ENCODE measurements at regions not wholly inside any gene's neighbourhood (a gene's known extent, or its start where the extent isn't known, plus 50 kb on each side); places are given as distances from the start of the nearest gene placed in this dataset.

- H3K9me3 ChIP-seq: no peaks in the 10 kb centered on the region
- no peaks in the 10 kb centered on the region for H3K4me1 ChIP-seq
Observed at GRCh38 chr10:43811871-43812270, 163.2 kb upstream of the ZNF32 start.

GRCh38 chr10:43809211-43809930 is 160.7 kb upstream of the ZNF32 start:
- no peaks in the 10 kb centered on the region for H3K27me3 ChIP-seq
- H3K36me3 ChIP-seq: no peaks in the 10 kb centered on the region
- no peaks in the 10 kb centered on the region for H3K9me3 ChIP-seq
- no peak for DNase-seq
- no peak for TF ChIP-seq CTCF (IDR thresholded peaks at IDR 0.05; ENCODE audit: low read depth, low read length)
- no peak overlapping the region for H3K4me3 ChIP-seq (ENCODE audit: low read depth, low read length)
- H3K4me1 ChIP-seq: no peaks in the 10 kb centered on the region

More at GRCh38 chr10:43811871-43812270, 163.2 kb upstream of the ZNF32 start:
- no peaks in the 10 kb centered on the region for H3K36me3 ChIP-seq
- no peak for DNase-seq
- no peak overlapping the region for H3K4me3 ChIP-seq (ENCODE audit: low read depth, low read length)
- no peaks in the 10 kb centered on the region for H3K27me3 ChIP-seq
- no peak for TF ChIP-seq CTCF (IDR thresholded peaks at IDR 0.05; ENCODE audit: low read depth, low read length)

GRCh38 chr10:43808136-43808535 is 159.5 kb upstream of the ZNF32 start:
- Histone ChIP-seq H3K27me3 (no peaks in the 10 kb centered on the region), H3K36me3 (no peaks in the 10 kb centered on the region), H3K4me1 (no peaks in the 10 kb centered on the region), H3K9me3 (no peaks in the 10 kb centered on the region), H3K4me3 (ENCODE audit: low read depth, low read length) (no peak overlapping the region)
- TF ChIP-seq CTCF (IDR thresholded peaks at IDR 0.05; ENCODE audit: low read depth, low read length): no peak
- DNase-seq: no peak

- H3K4me1 ChIP-seq: no peaks in the 10 kb centered on the region
- no peak for TF ChIP-seq CTCF (IDR thresholded peaks at IDR 0.05; ENCODE audit: low read depth, low read length)
- no peak for DNase-seq
- H3K9me3 ChIP-seq: no peaks in the 10 kb centered on the region
- H3K27me3 ChIP-seq: no peaks in the 10 kb centered on the region
- no peaks in the 10 kb centered on the region for H3K36me3 ChIP-seq
- no peak overlapping the region for H3K4me3 ChIP-seq (ENCODE audit: low read depth, low read length)
Observed at GRCh38 chr10:43806831-43807640, 158.4 kb upstream of the ZNF32 start.

GRCh38 chr10:43803791-43804190 is 155.1 kb upstream of the ZNF32 start:
- no peak for TF ChIP-seq CTCF (IDR thresholded peaks at IDR 0.05; ENCODE audit: low read depth, low read length)
- DNase-seq: no peak
- Histone ChIP-seq H3K9me3 (no peaks in the 10 kb centered on the region), H3K27me3 (no peaks in the 10 kb centered on the region), H3K4me3 (ENCODE audit: low read depth, low read length) (no peak overlapping the region), H3K4me1 (no peaks in the 10 kb centered on the region), H3K36me3 (no peaks in the 10 kb centered on the region)
